ENCODE measurements at regions not wholly inside any gene's neighbourhood (a gene's known extent, or its start where the extent isn't known, plus 50 kb on each side); places are given as distances from the start of the nearest gene placed in this dataset.

GRCh38 chr6:20292905-20293304 is 80.6 kb upstream of the MBOAT1 start:
- DNase-seq = no peak
- TF ChIP-seq GATA1 (IDR thresholded peaks at IDR 0.05; ENCODE audit: low read depth, low read length) = no peak
- no peak for TF ChIP-seq POLR2A (IDR thresholded peaks at IDR 0.05; ENCODE audit: low read length)

- DNase-seq = no peak
- TF ChIP-seq POLR2A (IDR thresholded peaks at IDR 0.05; ENCODE audit: low read length) (no peak), GATA1 (IDR thresholded peaks at IDR 0.05; ENCODE audit: low read depth, low read length) (no peak)
These were observed 89.0 kb upstream of the MBOAT1 start for GRCh38 chr6:20301256-20301655.

- DNase-seq = no peak
- TF ChIP-seq POLR2A (IDR thresholded peaks at IDR 0.05; ENCODE audit: low read length) (no peak), GATA1 (IDR thresholded peaks at IDR 0.05; ENCODE audit: low read depth, low read length) (no peak)
These were observed 89.9 kb upstream of the MBOAT1 start for GRCh38 chr6:20302168-20302567.

GRCh38 chr6:20302702-20303251 is 90.5 kb upstream of the MBOAT1 start:
- TF ChIP-seq GATA1 (IDR thresholded peaks at IDR 0.05; ENCODE audit: low read depth, low read length) (no peak), POLR2A (IDR thresholded peaks at IDR 0.05; ENCODE audit: low read length) (no peak)
- peak; percentile 4 to 14 for DNase-seq

- no peak for DNase-seq
These were observed 94.2 kb upstream of the MBOAT1 start for GRCh38 chr6:20306491-20306890.

GRCh38 chr6:20309186-20309585 is 92.5 kb upstream of the E2F3 start:
- TF ChIP-seq GATA1 (IDR thresholded peaks at IDR 0.05; ENCODE audit: low read depth, low read length) (no peak), POLR2A (IDR thresholded peaks at IDR 0.05; ENCODE audit: low read length) (no peak)
- no peak for DNase-seq

More at GRCh38 chr6:20306491-20306890, 94.2 kb upstream of the MBOAT1 start:
- TF ChIP-seq POLR2A (IDR thresholded peaks at IDR 0.05; ENCODE audit: low read length) (no peak), GATA1 (IDR thresholded peaks at IDR 0.05; ENCODE audit: low read depth, low read length) (no peak)

GRCh38 chr6:20310185-20310584 is 91.5 kb upstream of the E2F3 start:
- no peak for DNase-seq

GRCh38 chr6:20312606-20313005 is 89.1 kb upstream of the E2F3 start:
- TF ChIP-seq GATA1 (IDR thresholded peaks at IDR 0.05; ENCODE audit: low read depth, low read length) (no peak), POLR2A (IDR thresholded peaks at IDR 0.05; ENCODE audit: low read length) (no peak)
- DNase-seq = no peak

More at GRCh38 chr6:20310185-20310584, 91.5 kb upstream of the E2F3 start:
- TF ChIP-seq GATA1 (IDR thresholded peaks at IDR 0.05; ENCODE audit: low read depth, low read length) (no peak), POLR2A (IDR thresholded peaks at IDR 0.05; ENCODE audit: low read length) (no peak)

GRCh38 chr6:20313051-20313450 is 88.6 kb upstream of the E2F3 start:
- no peak for DNase-seq
- no peak for TF ChIP-seq POLR2A (IDR thresholded peaks at IDR 0.05; ENCODE audit: low read length)
- no peak for TF ChIP-seq GATA1 (IDR thresholded peaks at IDR 0.05; ENCODE audit: low read depth, low read length)

GRCh38 chr6:20313960-20314530 is 87.6 kb upstream of the E2F3 start:
- no peak for DNase-seq
- no peak for TF ChIP-seq GATA1 (IDR thresholded peaks at IDR 0.05; ENCODE audit: low read depth, low read length)
- TF ChIP-seq POLR2A (IDR thresholded peaks at IDR 0.05; ENCODE audit: low read length) = no peak

- no peak for TF ChIP-seq POLR2A (IDR thresholded peaks at IDR 0.05; ENCODE audit: low read length)
- no peak for TF ChIP-seq GATA1 (IDR thresholded peaks at IDR 0.05; ENCODE audit: low read depth, low read length)
These were observed 86.5 kb upstream of the E2F3 start for GRCh38 chr6:20314866-20315845.

GRCh38 chr6:20317430-20317829 is 84.2 kb upstream of the E2F3 start:
- TF ChIP-seq POLR2A (IDR thresholded peaks at IDR 0.05; ENCODE audit: low read length) (no peak), GATA1 (IDR thresholded peaks at IDR 0.05; ENCODE audit: low read depth, low read length) (no peak)
- no peak for DNase-seq

More at GRCh38 chr6:20314866-20315845, 86.5 kb upstream of the E2F3 start:
- DNase-seq = no peak

- DNase-seq = no peak
- TF ChIP-seq POLR2A (IDR thresholded peaks at IDR 0.05; ENCODE audit: low read length) = no peak
- TF ChIP-seq GATA1 (IDR thresholded peaks at IDR 0.05; ENCODE audit: low read depth, low read length) = no peak
These were observed 82.8 kb upstream of the E2F3 start for GRCh38 chr6:20318851-20319387.

Data from erythroblast (primary cell).